AG09319 (cell line): ENCODE measurements at regions not wholly inside any gene's neighbourhood (a gene's known extent, or its start where the extent isn't known, plus 50 kb on each side); places are given as distances from the start of the nearest gene placed in this dataset.
"Not testable (repeated sequence)": the region's sequence is repeated elsewhere in the genome, so short reads cannot be mapped to it uniquely, and the experiment has no call there.

Experiments used
- DNase-seq: peaks from one replicate; pipeline ENCODE4 v3.0.0-alpha.2; 2010; ENCODE audit warnings: low read depth; ENCODE audit errors: extremely low read depth
- CTCF ChIP-seq: IDR thresholded peaks from 2 replicates; pipeline ENCODE4 v1.5.1; 2011; ENCODE audit warnings: low read depth, mild to moderate bottlenecking, inconsistent platforms, low read length, moderate library complexity

- not testable (repeated sequence) for DNase-seq
Observed at GRCh38 chr17:20867938-20868661, 174.7 kb downstream of the USP22 start.

- DNase-seq: not testable (repeated sequence)
Observed at GRCh38 chr17:20868662-20869007, 174.2 kb downstream of the USP22 start.

- DNase-seq: not testable (repeated sequence)
Observed at GRCh38 chr17:20873173-20873572, 169.6 kb downstream of the USP22 start.

- not testable (repeated sequence) for DNase-seq
Observed at GRCh38 chr17:20873688-20874328, 169.0 kb downstream of the USP22 start.

GRCh38 chr17:20877384-20877783 is 165.4 kb downstream of the USP22 start:
- DNase-seq: not testable (repeated sequence)

GRCh38 chr17:20890338-20890737 is 152.5 kb downstream of the USP22 start:
- no peak for DNase-seq
- no peak for TF ChIP-seq CTCF

GRCh38 chr17:20895426-20895825 is 147.4 kb downstream of the USP22 start:
- not testable (repeated sequence) for DNase-seq

- DNase-seq: no peak
- no peak; the same call in 1 of the 2 replicates for TF ChIP-seq CTCF
Observed at GRCh38 chr17:20896153-20896649, 146.6 kb downstream of the USP22 start.

- not testable (repeated sequence) for DNase-seq
Observed at GRCh38 chr17:20898726-20899125, 144.1 kb downstream of the USP22 start.

GRCh38 chr17:20902496-20902895 is 140.3 kb downstream of the USP22 start:
- DNase-seq: not testable (repeated sequence)

- not testable (repeated sequence) for DNase-seq
Observed at GRCh38 chr17:20903549-20903948, 139.3 kb downstream of the USP22 start.

GRCh38 chr17:20908313-20909267 is 134.2 kb downstream of the USP22 start:
- peak; percentile 49 for DNase-seq
- TF ChIP-seq CTCF: peak; percentile 86
